Keratinocyte (primary cell): ENCODE measurements at regions not wholly inside any gene's neighbourhood (a gene's known extent, or its start where the extent isn't known, plus 50 kb on each side); places are given as distances from the start of the nearest gene placed in this dataset.

Experiments used
- DNase-seq: peaks from one replicate; pipeline ENCODE4 v3.0.0-alpha.2; 2011; ENCODE audit warnings: low read depth, missing footprints, low spot score
- FAIRE-seq: peaks from 2 replicates; lab custom pipeline; 2011; peaks lifted over from hg19 to GRCh38; lab: Jason Lieb, UNC
- H2AFZ ChIP-seq: 2 replicates; pipeline ENCODE4 v1.6.0; 2012; ENCODE audit warnings: low read length, control low read depth, inconsistent platforms; ENCODE audit not compliant: control insufficient read depth
- H3K27ac ChIP-seq: 2 replicates; pipeline ENCODE4 v1.5.1; 2011; ENCODE audit warnings: low read length; ENCODE audit not compliant: control insufficient read depth, insufficient read depth
- H3K27me3 ChIP-seq: 3 replicates; pipeline ENCODE4 v1.6.0; 2011; ENCODE audit warnings: low read length; ENCODE audit not compliant: control insufficient read depth, insufficient read depth; ENCODE audit errors: extremely low read depth
- H3K36me3 ChIP-seq, 2 experiments: 2 replicates in 1 of 2; 3 replicates in 1 of 2; pipeline ENCODE4 v1.5.1; 2011; ENCODE audit warnings: low read length in 2 of 2, mild to moderate bottlenecking in 1 of 2; ENCODE audit not compliant: control insufficient read depth in 2 of 2, insufficient read depth in 2 of 2; ENCODE audit errors: extremely low read depth in 1 of 2
- H3K4me1 ChIP-seq: 3 replicates; pipeline ENCODE4 v1.5.1; 2011; ENCODE audit warnings: low read length; ENCODE audit not compliant: control insufficient read depth, insufficient read depth; ENCODE audit errors: extremely low read depth
- H3K4me2 ChIP-seq: 3 replicates; pipeline ENCODE4 v1.6.0; 2011; ENCODE audit warnings: low read depth, low read length; ENCODE audit not compliant: control insufficient read depth, insufficient read depth; ENCODE audit errors: extremely low read depth
- H3K4me3 ChIP-seq, 3 experiments: fragments of 200-600 bp in 1 of 3; sonication (generic) in 1 of 3; 2 replicates in 2 of 3; 3 replicates in 1 of 3; pipeline ENCODE4 v1.5.1; 2011 to 2016; ENCODE audit warnings: low read length in 3 of 3, mild to moderate bottlenecking in 3 of 3, control low read depth in 2 of 3, inconsistent platforms in 1 of 3, low read depth in 1 of 3, mixed read lengths in 1 of 3, mixed run types in 1 of 3, moderate library complexity in 1 of 3; ENCODE audit not compliant: control insufficient read depth in 2 of 3, insufficient read depth in 2 of 3; ENCODE audit errors: extremely low read depth in 1 of 3
- H3K79me2 ChIP-seq: 2 replicates; pipeline ENCODE4 v1.6.0; 2012; ENCODE audit warnings: low read length; ENCODE audit not compliant: control insufficient read depth, insufficient read depth
- H3K9ac ChIP-seq: 3 replicates; pipeline ENCODE4 v1.6.0; 2011; ENCODE audit warnings: low read length; ENCODE audit not compliant: control insufficient read depth, insufficient read depth; ENCODE audit errors: extremely low read depth
- H3K9me1 ChIP-seq: 3 replicates; pipeline ENCODE4 v1.6.0; 2011; ENCODE audit warnings: low read length; ENCODE audit not compliant: control insufficient read depth, insufficient read depth; ENCODE audit errors: extremely low read depth
- H3K9me3 ChIP-seq: 2 replicates; pipeline ENCODE4 v1.5.1; 2012; ENCODE audit warnings: low read depth, low read length; ENCODE audit not compliant: control insufficient read depth
- H4K20me1 ChIP-seq: 3 replicates; pipeline ENCODE4 v1.6.0; 2011; ENCODE audit warnings: low read length; ENCODE audit not compliant: control insufficient read depth, insufficient read depth; ENCODE audit errors: extremely low read depth
- CTCF ChIP-seq, 3 experiments: IDR thresholded peaks in 1 of 3; conservative IDR thresholded peaks in 1 of 3; optimal IDR thresholded peaks in 1 of 3; 2 replicates in 2 of 3; 3 replicates in 1 of 3; pipeline versions ENCODE3 to v1.5.1; 2011; ENCODE audit warnings: low read length in 3 of 3, mild to moderate bottlenecking in 3 of 3, moderate library complexity in 2 of 3, control low read depth in 1 of 3, inconsistent platforms in 1 of 3; ENCODE audit not compliant: insufficient read depth in 2 of 3; ENCODE audit errors: extremely low read depth in 1 of 3
- EZH2 ChIP-seq: IDR thresholded peaks from one replicate; pipeline ENCODE4 v1.6.1; 2012; ENCODE audit warnings: inconsistent platforms, mild to moderate bottlenecking, low read length, moderate library complexity
- dilution Hi-C: fragments of 300-500 bp; cut with MboI; formaldehyde crosslinking; loops from one replicate; pipeline ENCODE4 v1.7.0; 2020; ENCODE audit warnings: low sequenced_read_pairs; ENCODE audit not compliant: extremely low pct_ligation_motif_present

GRCh38 chr9:22214497-22215031 lies 205.5 kb upstream of the CDKN2B start:
- no peak overlapping the region for H3K4me2 ChIP-seq
- peaks cover 39% of the 10 kb centered on the region for H3K4me1 ChIP-seq
- H3K27me3 ChIP-seq, result no peaks in the 10 kb centered on the region
- dilution Hi-C loops, result no loop called here
- no peak overlapping the region for H3K4me3 ChIP-seq
- no peaks in the 10 kb centered on the region for H4K20me1 ChIP-seq
- H3K27ac ChIP-seq, result peak overlapping the region; percentile 34
- no peaks in the 10 kb centered on the region for H3K36me3 ChIP-seq
- no peak overlapping the region for H3K9ac ChIP-seq
- DNase-seq (no peak), FAIRE-seq (peak; percentile 73)
- H3K9me3 ChIP-seq, result no peaks in the 10 kb centered on the region
- no peaks in the 10 kb centered on the region for H3K9me1 ChIP-seq
- H3K79me2 ChIP-seq, result no peaks in the 10 kb centered on the region
- TF ChIP-seq CTCF (optimal IDR thresholded peaks at IDR 0.05 in 1 of 3, IDR thresholded peaks at IDR 0.05 in 1 of 3, conservative IDR thresholded peaks at IDR 0.05 in 1 of 3; ENCODE audit: extremely low read depth in 1 of 3, insufficient read depth in 2 of 3, low read length in 3 of 3), result no peak
- TF ChIP-seq EZH2, result no peak
- peak overlapping the region; percentile 71 for H2AFZ ChIP-seq

- Histone ChIP-seq H3K9ac (no peak overlapping the region), H3K36me3 (no peaks in the 10 kb centered on the region), H3K9me1 (no peaks in the 10 kb centered on the region), H3K9me3 (no peaks in the 10 kb centered on the region), H3K27me3 (no peaks in the 10 kb centered on the region), H3K4me1 (peaks cover 31% of the 10 kb centered on the region), H3K4me3 (no peak overlapping the region), H2AFZ (peak overlapping the region; percentile 34), H3K79me2 (no peaks in the 10 kb centered on the region), H3K4me2 (no peak overlapping the region), H4K20me1 (no peaks in the 10 kb centered on the region), H3K27ac (no peak overlapping the region)
- dilution Hi-C loops, result no loop called here
- FAIRE-seq, result no peak
- no peak for DNase-seq
- TF ChIP-seq EZH2 (no peak), CTCF (optimal IDR thresholded peaks at IDR 0.05 in 1 of 3, IDR thresholded peaks at IDR 0.05 in 1 of 3, conservative IDR thresholded peaks at IDR 0.05 in 1 of 3; ENCODE audit: extremely low read depth in 1 of 3, insufficient read depth in 2 of 3, low read length in 3 of 3) (no peak)
These were observed 206.4 kb upstream of the CDKN2B start for GRCh38 chr9:22215521-22215920.
